Glomerular endothelial cell (primary cell): ENCODE measurements at regions not wholly inside any gene's neighbourhood (a gene's known extent, or its start where the extent isn't known, plus 50 kb on each side); places are given as distances from the start of the nearest gene placed in this dataset.
"Not testable (repeated sequence)": the region's sequence is repeated elsewhere in the genome, so short reads cannot be mapped to it uniquely, and the experiment has no call there.

Experiments
- DNase-seq: peaks from one replicate; pipeline ENCODE4 v3.0.0-alpha.2; 2011; ENCODE audit warnings: low read depth, low spot score; ENCODE audit errors: extremely low read depth

- DNase-seq, result no peak
These were observed 246.6 kb downstream of the SLCO4C1 start for GRCh38 chr5:102049517-102049916.

DNA sequence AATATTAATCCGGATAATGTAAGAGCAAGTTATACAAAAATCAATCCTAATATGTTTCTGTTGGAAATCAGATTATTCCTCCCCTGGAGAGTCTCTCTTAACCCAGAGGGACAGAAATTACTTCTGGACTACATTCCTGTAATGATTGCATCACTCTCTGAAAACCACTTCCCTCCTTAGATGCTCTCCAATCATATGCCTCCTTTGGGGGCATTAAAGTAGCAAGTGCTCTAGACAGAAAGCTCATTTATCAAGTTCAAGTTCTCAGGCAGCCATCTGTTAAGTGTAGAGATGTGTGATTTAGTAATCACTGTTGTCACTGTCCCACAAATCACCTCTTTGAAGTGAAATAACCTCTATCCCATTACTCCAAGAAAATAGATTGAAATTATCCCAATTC, 247.1 kb downstream of the SLCO4C1 start:
- DNase-seq, result no peak

DNA sequence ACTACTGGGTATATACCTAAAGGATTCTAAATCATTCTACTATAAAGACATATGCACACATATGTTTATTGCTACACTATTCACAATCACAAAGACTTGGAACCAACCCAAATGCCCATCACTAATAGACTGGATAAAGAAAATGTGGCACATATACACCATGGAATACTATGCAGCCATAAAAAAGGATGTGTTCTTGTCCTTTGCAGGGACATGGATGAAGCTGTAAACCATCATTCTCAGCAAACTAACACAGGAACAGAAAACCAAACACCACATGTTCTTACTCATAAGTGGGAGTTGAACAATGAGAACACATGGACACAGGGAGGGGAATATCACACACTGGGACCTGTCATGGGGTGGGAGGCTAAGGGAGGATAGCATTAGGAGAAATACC, 249.0 kb downstream of the SLCO4C1 start:
- DNase-seq, result not testable (repeated sequence)

GRCh38 chr5:102040326-102040725, 255.8 kb downstream of the SLCO4C1 start:
- DNase-seq, result no peak

DNA sequence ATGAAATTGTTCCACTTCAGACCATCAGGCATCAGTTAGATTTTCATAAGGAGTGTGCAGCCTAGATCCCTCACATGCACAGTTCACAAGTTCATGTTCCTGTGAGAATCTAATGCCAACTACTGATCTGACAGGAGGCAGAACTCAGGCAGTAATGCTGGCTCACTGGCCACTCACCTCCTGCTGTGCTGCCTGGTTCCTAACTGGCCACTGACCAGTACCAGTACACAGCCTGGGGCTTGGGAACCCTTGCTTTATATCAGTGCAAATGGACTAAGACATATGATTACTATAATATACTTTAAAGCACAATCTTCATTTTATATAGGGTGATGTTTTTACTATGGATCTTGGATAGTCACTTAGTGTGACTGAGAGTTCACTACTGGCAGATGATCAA, 259.2 kb downstream of the SLCO4C1 start:
- DNase-seq, result no peak

DNA sequence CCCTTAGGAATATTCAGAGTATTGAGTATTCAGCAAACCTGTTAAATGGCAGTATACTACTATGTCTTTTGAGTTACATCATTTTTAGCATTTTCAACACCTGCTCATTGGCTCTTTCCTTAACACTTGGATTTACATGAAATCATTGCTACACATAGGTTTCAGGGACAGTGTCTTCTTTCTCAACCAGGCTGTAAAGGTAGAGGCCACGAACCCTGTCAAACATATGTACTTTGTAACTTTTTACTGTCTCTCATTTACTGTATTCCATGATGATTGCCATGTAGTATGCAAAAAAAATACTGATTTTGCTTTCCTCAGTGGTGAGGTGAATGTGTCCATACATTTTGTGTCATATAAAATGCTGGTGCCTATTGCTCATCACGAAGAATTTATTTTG, 264.4 kb downstream of the SLCO4C1 start:
- DNase-seq, result no peak

GRCh38 chr5:102018690-102019089, 277.4 kb downstream of the SLCO4C1 start:
- DNase-seq, result no peak

GRCh38 chr5:102018279-102018678, 277.8 kb downstream of the SLCO4C1 start:
- DNase-seq, result no peak

DNA sequence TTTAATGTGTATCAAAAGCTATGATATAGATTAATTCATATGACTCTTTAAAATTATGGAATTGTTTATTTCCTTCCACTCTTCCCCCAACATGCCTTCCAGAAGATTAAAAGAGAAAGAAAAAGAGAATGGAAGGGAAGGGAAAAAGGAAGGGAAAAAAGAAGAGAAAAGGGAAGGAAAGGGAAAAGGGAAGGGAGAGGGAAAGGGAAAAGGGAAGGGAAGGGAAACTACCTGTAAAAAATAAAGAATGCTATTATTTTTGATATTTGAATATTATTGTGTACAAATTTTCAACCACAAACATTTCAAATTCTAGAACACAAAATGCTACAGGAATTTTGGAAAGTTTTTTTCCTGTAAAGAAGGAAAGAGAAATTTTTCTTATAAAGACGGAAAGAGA, 281.7 kb downstream of the SLCO4C1 start:
- no peak for DNase-seq

DNA sequence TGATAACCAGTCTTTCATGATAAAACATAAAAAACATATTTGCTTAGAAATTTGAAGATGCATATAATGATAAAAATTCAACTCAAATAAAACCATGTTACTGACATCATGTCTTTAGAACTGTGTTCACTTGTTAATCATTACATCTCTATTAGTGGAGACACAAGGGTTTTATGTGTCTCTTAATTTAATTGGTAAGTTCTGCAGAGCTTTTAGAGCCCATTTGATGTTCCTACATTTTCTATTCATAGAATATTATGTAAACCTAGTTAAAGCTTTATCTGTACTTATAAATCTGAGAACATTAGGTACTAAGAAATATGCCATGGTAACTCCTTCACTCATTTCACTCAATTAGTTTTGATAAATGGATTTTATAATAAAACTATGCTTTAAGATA, 285.4 kb downstream of the SLCO4C1 start:
- DNase-seq, result no peak

- DNase-seq, result no peak
These were observed 298.8 kb downstream of the SLCO4C1 start for GRCh38 chr5:101997235-101997634.

DNA sequence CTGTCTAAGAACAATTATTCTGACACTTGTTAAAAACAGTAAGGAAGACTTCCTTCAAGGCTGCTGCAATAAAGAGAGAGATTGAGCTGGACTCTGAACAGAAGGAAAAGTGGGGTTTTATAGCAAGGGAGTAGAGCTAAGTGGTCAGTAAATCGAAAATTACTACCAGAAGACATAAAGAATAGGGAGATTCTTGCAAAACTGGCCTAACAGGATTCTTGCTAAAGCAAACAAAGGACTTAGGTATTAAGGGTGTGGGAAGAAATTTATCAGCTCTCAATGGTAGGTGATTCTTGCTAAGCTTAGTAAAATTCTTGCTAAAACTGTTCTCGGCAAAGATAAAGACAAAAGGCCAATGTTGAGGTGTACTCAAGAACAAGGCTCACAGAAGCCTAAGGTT, 300.5 kb downstream of the SLCO4C1 start:
- DNase-seq, result no peak

DNA sequence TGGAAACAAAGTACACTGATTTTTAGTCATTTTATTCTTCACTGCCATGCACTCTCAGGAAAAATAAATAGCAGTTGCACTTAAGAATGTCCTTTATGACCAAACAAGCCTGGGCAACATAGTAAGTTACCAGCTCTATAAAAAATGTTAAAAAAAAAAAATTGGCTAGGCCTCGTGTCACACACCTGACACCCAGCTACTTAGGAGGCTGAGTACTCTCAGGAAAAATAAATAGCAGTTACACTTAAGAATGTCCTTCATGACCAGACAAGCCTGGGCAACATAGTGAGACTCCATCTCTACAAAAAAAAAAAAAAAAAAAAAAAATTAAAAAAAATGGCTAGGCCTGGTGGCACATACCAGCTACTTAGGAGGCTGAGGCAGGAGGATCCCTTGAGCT, 304.6 kb downstream of the SLCO4C1 start:
- no peak for DNase-seq

- no peak for DNase-seq
These were observed 306.4 kb downstream of the SLCO4C1 start for GRCh38 chr5:101989659-101990058.

DNA sequence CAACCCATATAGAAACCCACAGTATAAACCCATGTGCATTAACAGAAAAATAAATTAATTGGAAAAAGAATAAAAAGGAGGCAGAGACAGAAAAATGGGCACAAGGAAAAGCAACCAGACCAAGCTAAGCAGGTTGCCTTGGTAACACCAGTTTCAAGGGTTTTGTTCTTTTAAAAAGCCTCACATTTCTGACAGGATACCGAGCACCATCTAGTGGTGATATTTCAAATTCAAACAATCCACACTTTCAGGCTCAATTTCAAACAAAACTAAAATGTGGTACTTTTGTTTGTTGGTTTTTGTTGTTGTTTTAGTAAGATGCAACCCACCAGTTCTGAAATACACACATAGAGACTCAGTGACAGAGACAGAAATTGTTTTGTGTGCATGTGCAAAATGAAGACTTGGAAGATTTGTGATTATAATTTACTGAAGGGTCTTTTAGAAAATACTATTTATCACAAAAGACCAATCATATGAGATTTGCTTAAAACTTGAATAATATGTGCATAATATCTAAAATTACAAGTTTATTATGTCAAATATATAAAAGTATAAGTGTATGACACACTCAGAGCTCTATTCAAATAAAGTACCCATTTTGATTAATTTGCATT, 318.2 kb downstream of the SLCO4C1 start:
- DNase-seq, result peak; percentile 20

- no peak for DNase-seq
These were observed 319.2 kb downstream of the SLCO4C1 start for GRCh38 chr5:101976933-101977332.

DNA sequence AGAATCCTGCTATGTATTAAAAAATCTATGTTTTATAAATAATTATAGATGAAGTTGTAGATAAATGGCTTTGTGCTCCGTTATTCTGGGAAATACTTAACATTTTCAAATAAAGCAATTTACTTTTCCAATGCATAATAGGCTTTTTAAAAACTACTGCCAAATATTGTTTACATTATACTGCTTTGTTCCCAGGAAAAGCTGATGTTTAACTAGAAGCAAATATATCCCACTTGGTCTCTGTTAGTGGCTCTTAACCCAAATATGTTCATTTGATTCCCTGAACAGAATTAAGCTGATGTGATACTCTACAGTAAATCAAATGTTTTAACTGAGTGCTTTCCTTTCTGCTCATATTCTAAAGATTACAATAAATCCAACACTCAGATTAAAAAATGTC, 326.3 kb downstream of the SLCO4C1 start:
- DNase-seq, result no peak

DNA sequence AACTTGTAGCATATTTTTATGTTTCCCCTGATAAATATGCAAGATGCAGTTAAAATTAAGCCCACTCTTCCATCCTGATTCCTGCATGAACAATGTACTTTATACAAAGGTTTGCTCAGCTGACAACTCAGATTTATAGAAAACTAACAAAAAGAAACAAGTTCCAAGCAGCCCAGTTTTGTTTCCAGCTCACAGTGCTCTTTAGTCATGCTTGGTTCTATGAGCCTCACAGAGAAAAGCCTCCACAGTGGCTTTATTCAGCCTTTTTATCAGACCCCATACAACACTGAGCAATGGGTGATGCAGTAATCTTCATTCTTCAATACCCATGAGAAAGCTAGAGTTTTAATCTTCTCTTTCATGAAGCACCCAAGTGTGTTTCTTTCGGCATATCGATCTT, 329.6 kb downstream of the SLCO4C1 start:
- no peak for DNase-seq

- DNase-seq, result no peak
These were observed 340.2 kb downstream of the SLCO4C1 start for GRCh38 chr5:101955891-101956290.

DNA sequence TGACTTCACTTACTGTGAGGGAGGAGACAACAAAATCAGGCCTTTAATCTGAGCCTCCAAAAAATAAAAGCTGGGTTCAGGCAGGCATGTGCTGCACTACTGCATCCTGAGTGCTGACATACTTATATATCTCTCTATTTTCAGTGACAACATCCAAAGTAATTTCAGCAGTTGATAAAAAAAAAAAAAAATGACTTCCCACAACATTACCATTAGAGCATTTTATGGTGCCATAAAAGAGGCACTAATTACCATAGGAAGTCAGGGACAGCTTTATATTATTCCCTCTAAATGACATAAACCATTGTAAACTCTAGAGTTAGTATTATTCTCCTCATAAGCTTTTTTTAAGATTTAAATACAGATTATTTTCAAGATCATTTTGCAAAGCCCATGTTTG, 346.1 kb downstream of the SLCO4C1 start:
- DNase-seq, result no peak

DNA sequence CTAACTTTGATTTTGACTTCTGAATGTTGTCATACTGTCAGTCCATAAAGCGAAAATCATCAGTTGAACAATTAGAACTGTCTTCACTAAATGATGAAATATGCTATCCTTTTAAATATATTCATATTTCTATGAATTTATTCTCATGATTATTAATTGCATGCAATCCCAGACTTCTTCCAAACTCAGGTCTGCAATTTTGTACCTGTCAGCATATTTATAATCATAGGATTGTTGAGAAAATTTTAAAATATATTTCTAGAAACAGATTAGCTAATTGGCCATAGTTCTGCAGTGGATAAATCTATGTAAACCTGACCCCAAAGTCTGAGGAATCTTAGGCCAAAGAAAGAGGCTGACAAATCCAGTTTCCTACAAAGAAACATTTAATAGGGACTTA, 347.5 kb downstream of the SLCO4C1 start:
- no peak for DNase-seq

- no peak for DNase-seq
These were observed 352.3 kb downstream of the SLCO4C1 start for GRCh38 chr5:101943784-101944183.

GRCh38 chr5:101942321-101942882, 353.7 kb downstream of the SLCO4C1 start:
- DNase-seq, result peak; percentile 9
